T-helper 1 cell (primary cell): ENCODE measurements at regions not wholly inside any gene's neighbourhood (a gene's known extent, or its start where the extent isn't known, plus 50 kb on each side); places are given as distances from the start of the nearest gene placed in this dataset.
"Not testable (repeated sequence)": the region's sequence is repeated elsewhere in the genome, so short reads cannot be mapped to it uniquely, and the experiment has no call there.

Experiments used
- DNase-seq, 5 donors: peaks; one replicate each; pipeline ENCODE4 v3.0.0-alpha.2; 2012 to 2020

DNA sequence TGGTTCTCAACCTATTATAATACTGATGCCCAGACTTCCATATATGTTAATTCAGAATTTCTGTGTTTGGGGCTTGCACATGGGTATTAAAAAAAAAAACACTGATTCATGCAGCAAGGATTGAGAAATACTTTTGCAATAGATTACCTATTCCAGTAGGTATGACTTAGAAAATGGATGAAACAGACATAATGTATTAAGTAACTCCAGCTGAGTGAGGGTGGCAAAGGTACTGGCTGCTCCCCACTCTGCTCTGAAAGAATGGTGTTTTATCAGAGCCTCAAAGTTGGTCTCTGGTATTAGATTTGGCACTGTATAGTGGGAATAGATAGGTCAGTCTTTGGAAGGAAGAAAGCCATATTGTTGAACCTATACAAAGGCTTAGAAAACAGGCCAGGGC, 234.3 kb upstream of the FOLH1 start:
- no peak for DNase-seq

DNA sequence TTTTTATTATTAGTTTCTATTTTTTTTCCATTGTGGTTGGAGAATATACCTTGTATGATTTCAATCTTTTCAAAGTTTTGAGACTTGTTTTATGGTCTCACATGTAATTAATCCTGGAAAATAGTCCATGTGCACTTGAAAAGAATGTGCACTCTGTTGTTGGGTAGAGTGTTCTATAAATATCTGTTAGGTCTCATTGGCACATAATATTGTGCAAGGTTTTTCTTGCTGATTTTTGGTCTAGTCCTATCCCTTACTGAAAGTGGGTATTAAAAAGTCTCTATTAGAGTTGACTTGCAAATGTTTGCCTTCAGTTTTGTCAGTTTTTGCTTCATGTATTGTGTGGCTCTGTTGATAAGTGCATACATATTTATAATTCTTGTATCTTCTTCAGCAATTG, 231.5 kb upstream of the FOLH1 start:
- not testable (repeated sequence) for DNase-seq

- peak in 1 of 5 donors; percentile 0 for DNase-seq
These were observed 225.9 kb upstream of the FOLH1 start for GRCh38 chr11:49434308-49434707.

DNA sequence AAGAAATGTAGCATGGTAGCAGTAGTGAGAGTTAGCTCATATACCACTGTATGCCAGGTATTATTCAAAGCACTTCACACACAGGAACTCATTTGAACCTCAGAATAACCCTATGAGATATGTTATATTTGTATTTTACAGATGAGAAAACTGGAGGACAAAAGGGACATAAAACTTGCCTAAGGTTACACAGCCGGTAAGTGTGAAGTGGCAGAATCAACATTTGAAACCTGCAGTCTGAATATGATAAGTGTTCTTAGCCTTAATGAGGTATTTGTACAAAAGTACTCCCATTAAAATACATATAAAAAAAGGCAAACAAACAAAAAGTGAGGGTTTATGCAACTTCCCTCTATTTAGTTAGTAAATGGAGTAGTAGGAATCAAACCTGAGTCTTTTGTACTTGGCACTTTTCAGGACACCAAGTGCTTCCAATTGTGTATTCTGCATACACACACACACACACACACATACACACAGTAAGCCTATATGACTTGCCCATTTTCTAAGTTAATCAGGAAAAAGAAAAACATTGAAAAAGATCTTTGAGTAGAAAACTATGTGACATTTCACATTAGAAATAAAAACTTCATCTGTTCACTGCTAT, 223.9 kb upstream of the FOLH1 start:
- DNase-seq = no peak

- DNase-seq = no peak
These were observed 215.7 kb upstream of the FOLH1 start for GRCh38 chr11:49424136-49424535.

- not testable (repeated sequence) for DNase-seq
These were observed 210.5 kb upstream of the FOLH1 start for GRCh38 chr11:49418877-49419276.

DNA sequence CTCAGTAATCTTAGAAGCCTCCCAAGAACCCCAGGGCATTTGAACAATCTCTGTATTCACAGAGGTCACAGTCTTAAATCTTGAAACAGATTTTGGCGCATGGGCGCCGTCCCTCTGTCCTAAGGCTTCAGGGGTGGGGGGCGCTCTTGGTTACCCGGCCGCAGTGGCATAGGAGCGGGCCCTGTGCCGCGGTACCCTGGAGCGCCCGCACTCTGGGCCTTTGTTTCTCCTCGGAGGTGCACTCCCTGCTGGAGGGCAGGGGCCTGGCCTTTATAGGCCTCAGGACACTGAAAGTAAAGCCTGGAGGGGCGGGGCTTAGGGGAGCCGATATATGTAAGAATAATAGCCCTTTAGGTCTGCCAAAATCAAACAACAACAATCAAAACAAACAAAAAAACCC, 197.3 kb upstream of the FOLH1 start:
- no peak for DNase-seq

- DNase-seq = not testable (repeated sequence)
These were observed 187.4 kb upstream of the FOLH1 start for GRCh38 chr11:49395789-49396188.

DNA sequence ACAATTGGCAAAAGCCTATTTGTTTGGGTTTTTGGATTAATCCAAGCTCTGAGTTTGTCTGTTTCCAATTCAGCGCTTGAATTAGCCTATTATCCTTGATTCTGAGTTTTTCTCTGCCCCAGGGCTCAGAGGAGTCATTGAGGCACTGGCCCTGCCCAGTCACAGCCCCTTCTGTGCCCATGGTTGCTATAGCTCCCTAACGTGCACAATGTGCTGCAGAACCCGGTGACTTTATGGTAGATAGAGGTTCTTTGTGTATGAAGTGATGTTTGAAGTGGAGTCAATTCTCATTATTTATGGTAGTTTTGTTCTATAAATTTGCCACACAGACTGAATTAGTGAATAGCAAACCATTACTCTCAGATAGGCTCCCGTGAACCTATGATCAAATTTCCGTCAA, 182.0 kb upstream of the FOLH1 start:
- not testable (repeated sequence) for DNase-seq

DNA sequence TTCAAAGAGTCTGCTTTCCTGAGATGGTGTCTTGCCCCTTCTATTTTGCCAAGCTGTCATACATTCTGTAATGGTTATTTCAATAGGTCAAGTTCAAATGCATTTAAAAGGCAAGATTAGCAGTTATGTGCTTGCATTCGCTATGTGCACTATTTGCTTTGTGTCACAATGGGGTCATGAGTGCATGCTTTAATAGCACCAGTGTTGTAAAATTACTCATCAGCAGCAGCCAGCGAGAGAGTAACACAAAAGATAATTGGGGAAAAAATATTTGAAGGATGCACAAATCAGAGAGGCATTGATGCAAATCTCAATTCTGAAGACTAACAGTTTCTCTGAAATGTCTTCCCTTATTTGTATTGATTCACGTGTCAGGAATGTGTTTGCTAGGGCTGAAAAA, 180.7 kb upstream of the FOLH1 start:
- not testable (repeated sequence) for DNase-seq

GRCh38 chr11:49384371-49384770, 176.0 kb upstream of the FOLH1 start:
- not testable (repeated sequence) for DNase-seq

GRCh38 chr11:49377978-49378377, 169.6 kb upstream of the FOLH1 start:
- DNase-seq = no peak

- DNase-seq = not testable (repeated sequence)
These were observed 165.5 kb upstream of the FOLH1 start for GRCh38 chr11:49373866-49374265.

- not testable (repeated sequence) for DNase-seq
These were observed 165.0 kb upstream of the FOLH1 start for GRCh38 chr11:49373385-49373784.

GRCh38 chr11:49372137-49372536, 163.7 kb upstream of the FOLH1 start:
- not testable (repeated sequence) for DNase-seq

DNA sequence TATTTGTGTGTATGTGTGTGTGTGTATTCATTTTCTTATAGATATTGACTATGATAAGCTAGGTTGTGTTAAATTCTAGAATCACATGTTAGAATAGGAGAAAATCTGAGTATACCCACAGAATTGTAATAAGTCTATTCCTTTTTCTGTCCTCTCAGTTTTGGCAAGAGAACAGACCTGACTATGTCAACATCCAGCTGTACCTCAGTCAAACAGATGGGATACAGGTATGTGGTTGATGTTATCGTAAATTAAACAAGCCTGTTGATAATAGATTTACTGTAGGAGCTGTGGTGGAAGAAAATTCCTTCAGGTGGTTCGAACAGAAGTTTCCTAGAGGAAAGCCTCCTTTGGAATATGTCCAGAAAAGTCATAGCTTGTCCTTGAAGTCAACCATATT, 160.2 kb upstream of the FOLH1 start:
- not testable (repeated sequence) for DNase-seq

- DNase-seq = not testable (repeated sequence)
These were observed 157.0 kb upstream of the FOLH1 start for GRCh38 chr11:49365375-49365774.

DNA sequence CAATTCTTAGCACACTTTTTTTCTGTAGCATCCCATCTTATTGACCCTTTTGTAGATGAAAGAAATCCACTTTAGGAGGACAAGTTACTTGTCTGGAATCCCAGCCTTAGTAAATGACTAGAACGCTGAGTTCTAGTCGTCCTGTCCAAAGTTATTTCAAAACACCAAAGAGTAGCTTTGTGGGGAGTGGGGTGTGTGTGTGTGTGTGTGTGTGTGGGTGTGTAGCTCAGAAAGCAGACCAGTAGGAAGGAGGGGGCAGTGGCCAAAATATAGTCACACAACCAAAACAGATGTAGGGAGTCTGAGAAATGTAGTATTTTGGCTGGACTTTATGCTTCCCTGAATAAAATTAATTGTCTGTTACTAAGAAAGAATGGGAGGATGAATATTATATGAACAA, 154.6 kb upstream of the FOLH1 start:
- not testable (repeated sequence) for DNase-seq

- DNase-seq = not testable (repeated sequence)
These were observed 146.1 kb upstream of the FOLH1 start for GRCh38 chr11:49354536-49354935.

GRCh38 chr11:49352868-49353267, 144.5 kb upstream of the FOLH1 start:
- not testable (repeated sequence) for DNase-seq

DNA sequence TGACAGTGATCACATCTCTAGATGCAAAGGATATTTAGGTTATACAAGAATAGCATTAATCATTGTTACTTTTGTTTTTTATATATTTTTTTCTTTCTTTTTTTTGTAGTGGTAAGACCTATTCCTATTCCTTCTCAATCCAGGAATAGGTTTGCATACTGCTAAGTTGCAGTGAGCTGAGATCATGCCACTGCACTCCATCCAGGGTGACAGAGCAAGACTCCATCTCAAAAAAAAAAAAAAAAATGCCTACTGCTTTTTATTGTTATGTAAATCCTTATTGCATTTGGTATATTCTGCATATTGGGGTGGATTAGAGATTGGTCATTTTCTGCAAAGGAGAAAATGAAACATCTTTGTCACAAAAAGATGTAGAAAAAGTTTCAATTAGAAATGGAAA, 138.2 kb upstream of the FOLH1 start:
- DNase-seq = not testable (repeated sequence)

DNA sequence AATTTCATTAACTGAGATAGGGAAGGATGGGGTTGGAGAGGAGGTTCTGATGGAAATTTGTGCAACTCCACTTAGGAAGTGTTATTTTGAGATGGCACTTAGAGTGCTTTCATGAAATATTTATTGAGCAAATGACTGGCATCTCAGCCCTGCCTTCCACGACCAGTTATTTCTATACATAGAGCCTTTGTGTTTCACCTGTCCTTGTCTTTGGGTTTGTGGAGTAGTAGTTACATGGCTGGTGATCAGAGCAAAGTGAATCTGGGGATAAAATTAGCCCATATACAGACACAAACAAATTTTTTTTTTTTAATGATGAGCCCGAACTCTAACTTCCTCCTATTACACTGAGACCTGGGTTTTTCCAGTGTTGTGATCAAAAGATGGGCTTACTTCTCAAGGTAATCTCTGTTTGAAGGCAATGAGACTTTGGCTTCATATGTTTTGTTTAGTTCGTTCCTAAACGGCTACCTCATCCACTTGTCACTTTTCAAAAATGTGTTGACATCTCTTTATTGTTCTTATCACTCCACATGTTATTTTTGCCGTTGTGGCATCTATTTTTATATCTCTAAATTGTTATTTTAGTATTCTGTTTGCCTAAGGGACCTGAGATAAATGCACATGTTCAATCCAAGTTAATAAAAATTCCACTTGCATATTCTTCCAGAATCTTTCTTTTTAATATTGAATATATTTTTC, 120.2 kb upstream of the FOLH1 start:
- not testable (repeated sequence) for DNase-seq

DNA sequence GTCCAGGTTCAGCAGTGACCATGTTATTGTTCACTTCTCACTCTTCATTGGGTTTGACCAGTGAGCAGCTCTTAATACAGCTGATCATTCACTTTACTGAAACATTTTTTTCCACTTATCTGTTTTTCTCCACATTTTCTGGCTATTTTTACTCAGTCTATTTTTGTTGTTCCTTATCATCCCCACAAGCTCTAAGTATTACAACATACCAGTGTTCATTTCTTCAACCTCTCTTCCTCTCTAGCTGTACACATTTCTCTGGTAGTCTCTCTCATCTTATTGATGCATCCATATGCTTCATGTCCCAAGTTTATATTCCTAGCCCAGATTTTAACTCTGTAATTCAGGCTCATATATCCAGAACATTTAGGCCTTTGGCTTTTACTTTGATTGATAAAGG, 119.4 kb upstream of the FOLH1 start:
- not testable (repeated sequence) for DNase-seq

DNA sequence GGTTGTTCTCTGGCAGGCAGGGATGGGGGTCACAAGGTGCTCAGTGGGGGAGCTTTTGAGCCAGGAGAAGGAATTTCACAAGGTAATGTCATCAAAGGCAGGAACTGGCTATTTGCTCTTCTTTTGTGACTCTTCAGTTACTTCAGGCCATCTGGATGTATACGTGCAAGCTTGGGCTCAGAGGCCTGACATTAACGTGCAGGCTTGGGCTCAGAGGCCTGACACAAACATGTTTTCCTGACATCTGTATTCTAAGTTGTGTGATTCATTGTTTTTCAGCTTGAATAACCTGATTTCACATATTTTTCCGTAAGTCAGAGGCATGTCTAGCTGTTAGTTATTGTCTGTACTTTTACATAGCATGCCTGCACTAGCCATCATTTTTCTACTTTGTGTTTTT, 118.2 kb upstream of the FOLH1 start:
- DNase-seq = not testable (repeated sequence)

- DNase-seq = no peak
These were observed 107.8 kb upstream of the FOLH1 start for GRCh38 chr11:49316180-49316579.
